ENCODE measurements at regions not wholly inside any gene's neighbourhood (a gene's known extent, or its start where the extent isn't known, plus 50 kb on each side); places are given as distances from the start of the nearest gene placed in this dataset.
"Not testable (repeated sequence)": the region's sequence is repeated elsewhere in the genome, so short reads cannot be mapped to it uniquely, and the experiment has no call there.

DNA sequence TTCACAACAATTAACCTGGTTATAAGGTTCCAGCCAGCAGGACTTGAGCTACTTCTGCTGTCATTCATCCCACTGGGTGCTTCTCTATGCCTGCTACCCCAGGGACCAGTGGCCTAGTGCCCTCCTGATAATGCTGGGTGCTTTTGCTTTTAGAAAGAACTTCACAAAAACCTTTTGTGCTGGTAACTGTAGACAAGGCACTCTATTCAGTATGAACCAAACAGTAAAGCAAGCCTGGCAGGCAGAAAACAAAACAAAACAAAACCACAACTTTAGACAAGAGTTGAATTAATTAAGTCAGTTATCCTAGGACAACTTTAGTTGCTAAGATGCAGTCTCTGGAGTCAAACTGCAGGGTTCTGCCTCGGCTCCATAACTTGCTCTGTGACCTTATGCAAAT, 61.9 kb upstream of the ADGRL2 start:
- DNase-seq, result no peak

DNA sequence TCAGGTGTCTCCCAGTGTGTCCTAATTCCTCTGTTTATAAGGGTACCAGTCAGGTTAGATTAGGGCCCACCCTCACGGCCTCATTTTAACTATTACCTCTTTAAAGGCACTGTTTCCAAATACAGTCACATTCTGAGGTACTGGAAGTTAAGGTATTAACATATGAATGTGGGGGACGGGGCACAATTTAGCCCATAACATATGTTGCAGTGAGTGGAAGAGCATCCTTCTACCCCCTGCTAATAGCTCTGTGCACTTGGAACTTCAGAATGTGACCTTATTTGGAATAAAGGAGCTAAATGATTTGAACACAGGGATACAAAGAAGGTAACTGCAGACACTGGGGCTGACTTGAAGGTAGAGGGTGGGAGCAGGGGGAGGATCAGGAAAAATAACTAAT, 67.3 kb upstream of the ADGRL2 start:
- DNase-seq, result no peak

DNA sequence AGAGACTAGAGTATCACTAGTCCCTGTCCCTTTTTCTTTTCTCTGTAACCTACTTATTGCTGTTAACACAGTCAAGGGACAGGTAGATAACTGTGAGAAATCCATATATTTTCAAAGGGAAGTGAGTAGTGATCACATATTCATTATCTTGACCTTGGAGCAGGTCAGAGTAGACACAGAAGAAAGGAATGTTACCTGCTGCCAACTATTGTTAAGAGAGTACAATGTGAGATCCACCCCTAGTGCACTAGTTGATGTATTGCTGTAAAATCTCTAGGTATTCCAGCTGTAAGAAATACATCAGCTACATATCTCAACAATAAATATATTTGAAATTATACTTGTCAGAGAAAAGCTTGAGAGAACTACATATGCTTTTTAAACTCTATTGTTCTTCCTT, 68.7 kb upstream of the ADGRL2 start:
- DNase-seq, result no peak

DNA sequence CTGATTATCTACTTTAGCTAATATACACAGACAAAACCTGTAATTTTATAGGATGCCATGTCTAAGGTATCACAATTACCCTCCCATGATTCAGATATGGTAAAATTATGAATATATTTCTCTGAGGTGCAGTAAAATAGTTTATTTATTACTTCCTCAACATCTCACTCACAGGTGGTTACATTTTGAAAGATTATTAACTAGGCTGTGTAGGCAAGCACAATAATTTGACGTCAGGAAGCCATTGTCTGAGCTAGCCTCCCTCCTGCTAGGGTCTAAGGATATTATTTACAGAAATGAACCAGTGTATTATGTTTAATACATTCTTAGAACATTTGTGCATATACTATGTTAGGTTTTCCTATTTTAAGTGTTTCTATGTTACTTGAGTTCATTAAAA, 69.9 kb upstream of the ADGRL2 start:
- no peak for DNase-seq

DNA sequence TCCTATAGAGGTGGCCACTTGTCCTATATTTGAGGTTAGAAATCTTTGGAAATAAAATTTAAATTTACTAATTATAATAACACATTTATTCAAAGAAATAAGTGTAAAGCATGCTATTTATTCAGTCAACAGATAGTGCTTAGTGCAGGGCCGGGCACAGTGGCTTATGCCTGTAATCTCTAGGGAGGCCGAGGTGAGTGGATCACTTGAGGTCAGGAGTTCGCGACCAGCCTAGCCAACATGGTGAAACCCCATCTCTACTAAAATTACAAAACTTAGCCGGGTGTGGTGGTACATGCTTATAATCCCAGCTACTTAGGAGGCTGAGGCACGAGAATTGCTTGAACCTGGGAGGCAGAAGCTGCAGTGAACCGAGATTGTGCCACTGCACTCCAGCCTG, 70.4 kb upstream of the ADGRL2 start:
- not testable (repeated sequence) for DNase-seq

DNA sequence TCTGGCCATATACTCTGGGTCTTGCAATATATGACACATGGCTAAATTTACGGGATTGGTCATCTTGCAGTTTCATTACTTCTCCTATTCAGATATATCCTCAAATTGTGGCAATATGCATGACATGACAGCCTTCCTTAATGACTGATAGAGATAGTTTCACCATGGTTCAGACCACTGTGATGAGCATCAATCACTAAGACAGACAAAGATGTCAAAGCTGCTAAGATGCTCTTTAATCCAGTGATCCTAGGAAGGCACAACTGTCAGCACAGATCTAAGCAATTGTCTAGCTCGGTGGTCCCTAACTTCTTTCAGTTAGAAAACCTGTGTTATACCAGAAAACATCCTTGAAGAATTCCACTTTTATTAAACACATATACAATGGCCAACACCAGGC, 70.9 kb upstream of the ADGRL2 start:
- no peak for DNase-seq

DNA sequence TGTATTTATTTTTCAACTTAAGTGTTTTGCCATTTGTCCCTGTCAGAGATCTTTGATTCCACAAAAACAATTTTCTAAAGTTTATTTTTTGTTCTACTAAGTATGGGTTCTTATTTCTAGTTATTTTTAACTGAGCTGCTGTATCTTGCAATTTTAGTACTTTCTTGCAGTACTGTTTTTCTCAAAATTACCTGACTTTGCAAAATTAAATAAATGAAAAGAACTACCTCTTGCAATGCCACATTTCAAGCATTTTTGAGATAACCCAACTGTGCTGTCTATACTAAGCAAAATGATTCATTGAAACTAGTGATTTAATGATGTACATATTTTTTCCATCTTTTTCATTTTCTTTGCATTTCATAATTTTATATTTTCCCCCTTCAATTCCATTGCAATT, 71.5 kb upstream of the ADGRL2 start:
- DNase-seq, result no peak

DNA sequence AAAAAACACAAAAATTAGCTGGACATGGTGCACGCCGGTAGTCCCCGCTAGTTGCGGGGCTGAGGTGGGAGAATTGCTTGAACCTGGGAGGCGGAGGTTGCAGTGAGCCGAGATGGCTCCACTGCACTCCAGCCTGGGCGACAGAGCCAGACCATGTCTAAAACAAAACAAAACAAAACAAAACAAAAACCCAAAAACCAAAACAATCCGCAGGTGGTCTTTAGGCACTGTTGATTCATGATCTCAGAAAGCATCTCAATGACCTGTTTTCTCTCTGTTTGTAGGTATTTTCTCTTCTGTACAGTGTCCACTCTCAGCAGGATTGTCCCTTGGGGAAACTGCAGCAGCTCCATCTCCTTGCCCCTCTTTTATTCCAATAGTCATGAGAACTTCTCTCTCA, 74.9 kb upstream of the ADGRL2 start:
- DNase-seq, result no peak

DNA sequence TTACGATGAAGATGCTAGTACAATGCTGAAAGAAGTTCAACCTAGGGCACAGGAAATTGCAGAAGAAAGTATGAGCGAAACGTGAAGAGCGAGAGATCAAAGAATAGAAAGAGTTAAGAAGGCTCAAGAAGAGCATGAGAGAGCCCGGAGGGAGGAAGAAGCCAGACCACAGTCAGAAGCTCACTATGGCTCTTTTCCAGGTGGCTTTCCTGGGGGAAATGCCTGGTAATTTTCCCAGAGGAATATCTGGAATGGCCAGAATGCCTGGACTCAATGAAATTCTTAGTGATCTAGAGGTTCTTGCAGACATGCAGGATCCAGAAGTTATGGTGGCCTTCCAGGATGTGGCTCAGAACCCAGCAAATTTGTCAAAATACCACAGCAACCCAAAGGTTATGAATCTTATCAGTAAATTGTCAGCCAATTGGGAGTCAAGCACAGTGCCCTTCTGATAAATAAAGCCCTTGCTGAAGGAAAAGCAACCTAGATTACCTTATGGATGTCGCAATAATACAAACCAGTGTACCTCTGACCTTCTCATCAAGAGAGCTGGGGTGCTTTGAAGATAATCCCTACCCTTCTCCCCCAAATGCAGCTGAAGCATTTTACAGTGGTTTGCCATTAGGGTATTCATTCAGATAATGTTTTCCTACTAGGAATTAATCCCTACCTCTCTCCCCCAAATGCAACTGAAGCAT, 78.0 kb upstream of the ADGRL2 start:
- DNase-seq, result not testable (repeated sequence)

DNA sequence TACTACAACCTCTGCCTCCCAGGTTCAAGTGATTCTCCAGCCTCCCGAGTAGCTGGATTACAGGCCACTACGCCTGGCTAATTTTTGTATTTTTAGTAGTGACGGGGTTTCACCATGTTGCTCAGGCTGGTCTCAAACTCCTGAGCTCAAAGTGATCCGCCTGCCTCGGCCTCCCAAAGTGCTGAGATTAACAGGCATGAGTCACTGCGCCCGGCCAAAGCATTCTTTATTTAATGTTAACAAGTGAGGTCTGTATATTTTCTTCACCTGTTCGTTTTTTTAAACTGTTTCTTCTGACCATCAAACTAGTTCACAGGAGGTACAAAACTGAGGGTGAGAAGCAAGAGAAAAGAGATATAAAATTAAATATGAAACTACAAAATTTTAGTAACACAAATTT, 80.5 kb upstream of the ADGRL2 start:
- DNase-seq, result not testable (repeated sequence)

DNA sequence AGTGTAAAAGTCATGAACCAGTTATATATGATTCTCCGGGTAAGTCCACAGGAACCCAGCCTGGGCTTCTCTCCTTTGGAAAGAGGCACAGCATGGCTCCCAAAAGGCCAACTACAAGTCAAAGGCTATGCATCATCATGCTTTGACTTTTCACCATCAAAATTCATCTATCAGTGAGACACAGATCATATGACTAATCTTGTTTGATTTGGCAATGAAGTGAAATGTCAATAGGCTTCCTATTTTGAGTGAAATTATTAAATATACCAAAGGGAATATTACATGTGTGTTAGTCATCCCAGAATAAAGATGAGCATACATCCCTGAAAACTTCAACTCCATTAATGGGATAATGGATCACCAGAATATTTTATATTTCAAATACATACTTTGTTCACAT, 83.5 kb upstream of the ADGRL2 start:
- no peak for DNase-seq

DNA sequence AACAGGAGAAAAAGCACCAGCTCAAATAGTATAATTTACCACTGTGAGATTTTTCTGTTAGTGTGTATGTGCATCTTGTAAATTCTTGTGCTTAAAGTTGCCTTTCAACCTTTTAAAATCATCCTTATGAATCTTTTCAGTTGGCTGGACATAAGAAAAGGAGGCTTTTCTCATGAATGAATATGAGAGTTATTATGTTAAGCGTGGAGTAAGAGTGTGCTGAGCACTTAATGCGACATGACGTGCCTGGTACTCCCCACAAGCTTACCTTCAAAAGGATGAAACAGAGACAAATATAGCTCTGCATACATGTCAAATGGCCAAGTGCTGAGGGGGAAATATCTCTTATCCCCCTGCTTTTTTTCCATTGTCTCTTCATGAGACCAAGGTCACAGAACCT, 85.3 kb upstream of the ADGRL2 start:
- DNase-seq, result no peak

DNA sequence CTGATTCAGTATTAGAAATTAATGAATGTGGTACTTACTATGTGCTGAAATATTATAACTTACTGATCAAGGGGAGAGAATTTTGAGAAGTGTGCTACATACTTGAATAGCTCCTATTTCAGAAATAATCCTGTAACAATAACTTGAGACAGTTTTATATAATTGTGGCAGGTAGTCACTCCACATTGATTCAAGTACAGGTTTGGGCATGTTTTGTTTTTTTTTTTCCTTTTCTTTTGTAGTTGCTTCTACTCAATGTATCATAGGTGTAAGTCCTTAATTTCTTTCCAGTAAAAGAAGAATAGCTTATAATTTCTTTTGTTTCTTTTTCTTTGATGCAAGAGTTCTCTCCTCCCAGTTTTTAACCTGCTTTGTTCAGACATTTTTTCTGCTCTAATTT, 86.1 kb upstream of the ADGRL2 start:
- no peak for DNase-seq

DNA sequence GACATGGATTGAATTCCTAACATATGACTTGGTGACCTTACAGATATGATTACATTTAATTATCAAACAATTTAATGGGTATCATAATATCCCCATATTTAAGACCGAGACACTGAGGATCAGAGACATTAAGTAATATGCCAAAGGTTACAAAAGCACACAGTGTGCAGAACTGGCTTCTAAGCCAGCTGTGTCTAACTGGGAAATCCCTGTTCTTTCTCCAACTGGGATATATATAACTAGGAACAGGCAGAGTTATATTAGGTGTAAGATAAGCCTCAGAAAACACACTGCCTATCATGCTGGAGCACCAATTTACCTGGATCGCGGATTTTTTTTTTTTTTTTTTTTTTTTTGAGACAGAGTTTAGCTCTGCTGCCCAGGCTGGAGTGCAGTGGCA, 88.3 kb upstream of the ADGRL2 start:
- no peak for DNase-seq

DNA sequence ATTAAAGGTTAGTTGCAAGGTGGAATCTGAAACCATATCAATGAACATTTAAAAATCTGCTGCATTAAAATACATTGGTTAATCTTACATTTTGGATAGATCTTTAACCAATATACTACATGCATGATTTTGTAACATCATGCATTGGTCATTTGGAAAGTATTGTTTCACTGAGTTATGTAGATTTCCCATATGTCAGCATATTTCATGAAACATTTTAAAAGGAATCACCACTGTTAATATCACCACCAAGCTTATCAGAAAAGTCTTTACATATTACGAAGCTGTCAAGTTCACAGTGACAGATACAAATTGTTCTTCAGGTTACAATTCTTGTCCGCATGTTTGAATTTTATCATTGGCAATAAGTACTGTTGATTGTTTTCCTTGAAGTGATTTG, 89.9 kb upstream of the ADGRL2 start:
- no peak for DNase-seq

DNA sequence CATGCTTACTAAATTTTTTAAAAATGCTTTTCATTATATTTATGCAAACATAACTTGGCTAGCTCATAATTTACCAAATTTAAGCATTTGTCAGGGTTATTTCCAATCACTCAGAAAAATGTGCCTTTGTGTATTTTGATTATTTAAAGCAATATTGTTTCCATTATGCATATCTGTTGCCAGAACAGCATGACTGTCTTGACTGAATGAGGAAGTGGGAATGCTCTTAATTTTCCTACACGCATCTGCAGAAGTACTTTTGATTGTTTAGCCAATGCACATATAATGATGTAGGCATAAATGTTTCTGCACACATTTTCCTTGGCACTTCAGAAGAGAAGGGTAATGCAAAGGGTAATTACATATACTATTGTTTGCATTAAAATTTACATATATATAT, 92.5 kb upstream of the ADGRL2 start:
- no peak for DNase-seq

DNA sequence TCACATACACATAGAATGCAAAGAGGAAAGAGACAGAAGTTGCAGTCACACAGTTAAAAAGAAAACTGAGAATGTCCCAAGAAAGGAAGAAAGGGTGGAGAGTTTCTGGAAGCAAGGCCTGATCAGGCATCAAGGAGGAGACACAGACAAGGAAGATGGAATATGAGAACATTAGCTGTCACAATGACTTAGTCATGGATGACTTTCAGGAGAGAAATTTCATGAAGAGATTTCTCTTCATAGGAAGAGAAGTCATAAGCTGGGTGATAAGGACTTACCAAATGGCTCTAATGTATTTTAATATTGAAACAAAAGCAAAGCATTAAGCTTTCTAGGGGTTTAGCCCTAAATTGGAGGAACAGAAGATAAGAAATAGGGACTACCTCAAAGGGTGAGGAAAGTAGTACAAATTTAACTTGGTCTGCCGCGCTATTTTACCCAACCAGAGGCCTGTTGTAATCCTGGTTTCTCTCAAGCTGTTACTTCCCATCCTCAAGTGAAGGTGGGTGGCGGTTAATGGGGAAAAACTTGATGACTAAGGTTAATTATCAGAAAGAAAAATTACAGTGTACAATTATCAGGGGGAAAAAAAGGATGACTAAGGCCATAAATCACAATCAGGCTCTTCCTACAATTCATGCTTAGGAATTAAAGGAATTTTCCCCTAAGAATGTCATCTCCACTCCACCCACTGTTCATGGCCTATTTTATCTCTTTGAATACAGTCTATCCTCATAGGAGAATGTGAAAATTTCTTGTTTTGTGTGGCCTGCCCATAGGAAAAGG, 93.9 kb upstream of the ADGRL2 start:
- DNase-seq, result no peak

DNA sequence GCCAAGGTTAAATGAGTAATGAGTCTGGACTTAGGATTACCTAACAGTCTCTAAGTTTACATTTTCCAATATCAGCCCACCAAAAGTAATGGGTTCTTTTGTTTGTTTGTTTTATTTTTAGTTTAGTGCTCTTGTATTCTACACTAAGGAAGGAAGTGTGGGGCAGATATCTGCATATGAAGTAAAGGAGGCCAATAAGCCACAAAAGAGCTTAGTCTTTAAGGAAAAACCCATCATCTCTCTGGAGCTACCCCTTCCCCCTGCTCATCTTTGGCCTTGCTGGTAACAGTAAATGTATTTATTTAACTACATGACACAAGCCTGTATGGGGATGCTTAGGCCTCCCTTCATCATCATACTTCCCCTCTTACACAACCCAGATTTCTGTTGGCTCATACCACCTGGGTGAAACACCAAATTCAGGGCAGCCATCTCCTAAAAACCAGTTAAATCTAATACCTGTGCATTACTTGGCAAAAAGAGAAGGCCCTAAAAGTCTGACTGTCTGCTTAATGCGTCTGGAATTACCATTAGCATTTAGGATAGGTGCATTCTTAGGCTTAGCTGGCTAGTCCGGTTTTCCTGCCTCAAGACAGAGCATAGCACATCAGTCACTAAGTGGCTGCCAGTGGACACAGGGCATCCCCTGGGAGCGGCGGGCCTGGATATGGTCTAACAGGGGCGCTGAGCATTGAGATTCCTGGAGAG, 96.8 kb upstream of the ADGRL2 start:
- DNase-seq, result no peak

DNA sequence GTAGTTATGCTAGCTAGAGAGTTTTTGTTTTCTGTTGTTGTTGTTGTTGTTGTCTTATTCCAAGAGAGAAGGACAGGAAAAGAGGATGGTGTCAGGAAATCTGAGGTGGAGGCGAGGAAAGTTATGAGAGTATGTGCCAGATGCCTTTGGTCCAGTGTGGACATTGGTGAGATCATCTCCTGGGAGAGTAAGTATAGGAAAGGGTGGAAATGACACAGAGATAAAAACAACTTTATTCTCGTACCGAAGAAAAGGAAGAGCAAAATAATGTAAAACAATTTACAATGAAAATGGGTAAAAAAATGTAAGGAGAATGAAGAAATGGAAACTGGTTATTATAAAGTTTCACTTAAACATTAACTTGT, 97.4 kb upstream of the ADGRL2 start:
- no peak for DNase-seq

DNA sequence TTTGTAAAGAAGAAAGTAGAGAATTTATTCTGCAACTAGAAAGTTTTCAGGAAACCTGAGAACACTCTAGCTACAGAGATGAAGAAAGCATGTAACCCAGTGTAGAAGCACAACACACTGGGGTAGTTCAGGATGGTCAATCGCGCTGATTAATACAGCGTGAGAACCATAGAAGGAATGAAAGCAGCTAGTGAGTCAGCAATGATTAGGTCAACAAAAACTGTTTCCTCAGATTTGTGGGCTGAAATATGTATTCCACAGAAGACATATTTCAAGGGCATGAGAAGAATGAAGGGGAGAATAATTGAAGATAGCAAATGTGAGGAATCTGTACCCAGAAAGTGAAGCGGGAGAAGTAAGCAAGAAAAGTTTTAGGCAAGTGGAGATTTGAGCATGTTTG, 97.8 kb upstream of the ADGRL2 start:
- no peak for DNase-seq

DNA sequence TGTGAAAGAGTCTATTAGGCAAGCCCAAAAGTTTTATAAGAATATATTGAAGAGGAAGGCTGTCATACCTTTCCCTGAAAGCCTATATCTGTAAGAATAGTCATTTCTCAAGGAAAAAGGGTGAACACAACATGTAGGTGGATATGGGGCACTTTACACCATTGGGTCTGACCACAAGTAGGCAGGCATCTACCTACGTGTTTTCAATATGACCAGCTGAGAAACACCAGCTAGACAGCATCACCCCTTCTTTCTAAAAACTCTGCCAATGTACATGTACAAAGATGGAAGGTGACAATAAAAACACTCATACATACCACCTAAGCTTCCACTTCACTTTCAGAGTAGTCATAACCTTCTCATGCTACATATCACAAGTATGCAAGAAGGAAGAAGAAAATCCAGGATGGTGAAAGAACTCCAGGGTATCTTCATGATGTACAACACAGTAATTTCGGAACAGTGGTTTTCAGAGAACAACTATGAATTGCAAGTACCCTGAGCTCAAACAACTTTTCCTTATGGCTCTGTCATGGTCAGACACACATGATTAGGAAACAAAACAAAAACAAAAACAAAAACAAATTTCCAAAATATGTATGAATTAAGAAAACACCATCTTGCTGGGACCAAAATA, 98.5 kb upstream of the ADGRL2 start:
- no peak for DNase-seq

DNA sequence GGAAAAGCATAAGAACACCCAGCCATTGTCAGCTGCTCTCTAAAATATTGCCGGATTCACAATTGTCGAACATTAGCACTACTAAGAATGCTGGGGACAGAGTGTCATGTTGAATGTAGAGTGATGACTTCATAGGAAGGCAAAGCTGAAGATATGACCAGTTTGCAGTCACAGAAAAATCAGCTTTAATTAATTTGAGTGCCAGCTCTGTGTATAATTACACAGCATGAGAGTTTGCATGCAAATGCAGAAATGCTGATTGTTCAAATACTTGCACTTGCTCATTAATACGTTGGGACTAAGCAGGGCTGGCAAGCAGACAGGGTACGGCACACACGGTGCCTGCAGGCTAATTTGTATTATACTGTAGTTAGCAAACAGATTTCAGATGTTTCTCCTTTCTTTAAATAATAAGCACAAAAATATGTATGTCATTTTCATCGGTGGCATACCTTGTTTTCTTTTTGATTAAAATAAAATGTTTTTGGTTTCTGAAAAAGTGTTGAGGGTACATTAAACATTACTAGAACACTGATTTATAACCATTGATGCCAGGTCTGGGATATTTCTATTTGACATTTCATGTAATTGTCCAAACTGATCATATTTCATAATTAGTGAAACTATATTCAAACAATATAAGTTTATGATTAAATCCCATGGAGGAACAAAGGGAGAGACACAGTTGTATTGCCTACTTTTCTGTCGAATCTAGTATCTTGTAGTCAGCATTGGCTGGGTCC, 99.8 kb upstream of the ADGRL2 start:
- no peak for DNase-seq

DNA sequence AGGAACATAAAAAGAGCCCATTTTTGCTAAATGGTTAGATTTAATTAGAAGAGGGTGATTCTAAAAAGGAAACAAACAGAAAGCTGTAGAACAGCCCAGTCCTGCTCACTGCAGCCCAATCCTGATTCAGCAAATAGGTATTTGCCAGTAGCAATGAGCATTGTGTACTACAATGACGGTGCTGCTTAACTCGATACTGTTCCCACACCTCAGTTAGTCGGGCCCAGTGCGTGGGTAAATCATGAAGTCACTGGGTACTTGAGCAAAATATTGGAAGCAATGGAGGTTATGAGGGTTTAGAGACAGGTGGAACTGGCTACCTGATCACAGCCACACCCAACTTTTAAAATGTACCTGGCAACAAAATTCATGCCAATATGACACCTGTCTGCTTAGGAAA, 101.5 kb upstream of the ADGRL2 start:
- DNase-seq, result no peak
